ENCODE measurements at regions not wholly inside any gene's neighbourhood (a gene's known extent, or its start where the extent isn't known, plus 50 kb on each side); places are given as distances from the start of the nearest gene placed in this dataset.
"Not testable (repeated sequence)": the region's sequence is repeated elsewhere in the genome, so short reads cannot be mapped to it uniquely, and the experiment has no call there.

DNA sequence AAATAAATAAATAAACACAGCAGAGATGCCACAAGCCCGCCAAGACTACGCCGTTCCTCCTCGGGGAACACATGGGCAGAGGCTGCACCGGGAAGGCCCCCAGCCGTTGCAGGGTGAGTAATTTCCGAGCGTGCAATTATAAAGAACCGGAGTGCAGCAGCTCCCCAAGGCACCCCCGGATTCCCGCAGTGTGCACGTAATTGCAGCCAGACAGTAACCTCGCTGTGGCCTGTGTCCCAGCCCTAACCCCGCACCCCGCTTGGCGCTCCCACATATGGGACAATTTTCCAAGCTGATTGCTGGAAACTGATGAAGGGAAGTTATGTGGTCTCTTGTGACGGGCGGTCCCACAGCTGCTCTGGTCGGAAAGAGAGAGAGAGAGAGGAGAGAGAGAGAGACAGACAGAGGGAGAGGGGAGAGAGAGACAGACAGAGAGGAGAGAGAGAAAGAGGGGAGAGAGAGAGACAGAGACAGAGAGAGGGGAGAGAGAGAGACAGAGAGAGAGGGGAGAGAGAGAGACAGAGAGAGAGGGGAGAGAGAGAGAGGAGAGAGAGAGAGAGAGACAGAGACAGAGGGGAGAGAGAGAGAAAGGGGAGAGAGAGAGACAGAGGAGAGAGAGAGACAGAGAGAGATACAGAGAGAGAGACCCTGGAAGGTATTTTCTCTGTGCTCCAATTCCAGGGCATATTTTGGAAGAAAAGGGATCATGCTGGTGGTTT lies 275.4 kb downstream of the SHOX start:
- no peak for DNase-seq (ENCODE audit: low read depth in 2 of 2)

- no peak for DNase-seq (ENCODE audit: low read depth in 2 of 2)
Measured at GRCh38 chrX:903116-903515, 272.5 kb downstream of the SHOX start.

DNA sequence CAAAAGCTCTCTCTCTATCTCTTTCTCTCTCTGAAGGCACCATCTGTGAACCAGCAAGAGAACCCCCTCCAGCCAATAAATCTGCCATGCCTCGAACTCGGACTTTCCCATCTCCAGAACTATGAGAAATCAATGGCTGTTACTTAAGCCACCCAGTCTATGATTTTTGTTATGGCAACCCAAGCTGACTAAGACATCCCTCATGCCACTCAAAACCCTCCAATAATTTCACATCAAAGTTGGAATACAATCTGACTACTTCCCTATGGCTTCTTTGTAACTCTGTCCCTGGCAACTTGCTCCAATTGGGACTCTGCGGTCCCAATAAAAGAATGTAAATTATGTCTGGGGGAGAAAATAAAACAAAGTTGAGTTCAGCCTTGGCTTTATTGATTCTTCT lies 265.7 kb downstream of the SHOX start:
- DNase-seq (ENCODE audit: low read depth in 2 of 2) = no peak

- DNase-seq (ENCODE audit: low read depth in 2 of 2) = no peak
Measured at GRCh38 chrX:889966-890651, 259.5 kb downstream of the SHOX start.

DNA sequence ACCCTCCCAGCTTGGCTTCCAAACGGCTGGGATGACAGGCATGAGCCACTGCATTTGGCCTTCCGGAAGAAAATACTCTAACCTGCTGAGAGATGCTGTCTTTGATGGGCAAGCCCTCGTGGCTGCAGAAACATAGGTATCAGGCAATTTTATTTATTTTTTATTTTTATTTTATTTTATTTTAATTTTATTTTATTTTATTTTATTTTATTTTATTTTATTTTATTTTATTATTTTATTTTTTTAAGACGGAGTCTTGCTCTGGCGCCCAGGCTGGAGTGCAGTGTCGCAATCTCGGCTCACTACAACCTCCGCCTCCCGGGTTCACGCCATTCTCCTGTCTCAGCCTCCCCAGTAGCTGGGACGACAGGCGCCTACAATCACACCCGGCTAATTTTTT lies 257.1 kb downstream of the SHOX start:
- DNase-seq (ENCODE audit: low read depth in 2 of 2) = not testable (repeated sequence)

DNA sequence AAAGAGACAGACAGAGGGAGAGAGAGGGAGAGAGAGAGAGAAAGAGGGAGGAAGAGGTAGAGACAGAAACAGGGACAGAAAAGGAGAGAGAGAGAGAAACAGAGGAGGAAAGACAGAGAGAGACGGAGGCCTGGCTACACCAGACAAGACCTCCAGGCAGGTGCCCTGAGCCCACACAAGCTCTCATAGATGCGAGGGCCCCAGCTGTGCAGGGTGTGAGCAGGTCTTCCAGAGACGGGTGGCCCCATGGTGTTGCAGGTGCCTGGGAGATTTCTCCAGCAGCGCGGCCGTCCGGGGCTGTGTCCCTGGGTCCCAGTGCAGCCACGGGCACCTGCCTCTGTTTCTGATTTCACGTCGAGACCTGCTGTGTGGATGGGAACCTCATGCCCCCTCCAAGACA lies 253.0 kb downstream of the SHOX start:
- no peak for DNase-seq (ENCODE audit: low read depth in 2 of 2)

GRCh38 chrX:879756-880698 lies 249.4 kb downstream of the SHOX start:
- not testable (repeated sequence) for DNase-seq (ENCODE audit: low read depth in 2 of 2)

GRCh38 chrX:874061-874460 lies 243.5 kb downstream of the SHOX start:
- DNase-seq (ENCODE audit: low read depth in 2 of 2) = no peak

DNA sequence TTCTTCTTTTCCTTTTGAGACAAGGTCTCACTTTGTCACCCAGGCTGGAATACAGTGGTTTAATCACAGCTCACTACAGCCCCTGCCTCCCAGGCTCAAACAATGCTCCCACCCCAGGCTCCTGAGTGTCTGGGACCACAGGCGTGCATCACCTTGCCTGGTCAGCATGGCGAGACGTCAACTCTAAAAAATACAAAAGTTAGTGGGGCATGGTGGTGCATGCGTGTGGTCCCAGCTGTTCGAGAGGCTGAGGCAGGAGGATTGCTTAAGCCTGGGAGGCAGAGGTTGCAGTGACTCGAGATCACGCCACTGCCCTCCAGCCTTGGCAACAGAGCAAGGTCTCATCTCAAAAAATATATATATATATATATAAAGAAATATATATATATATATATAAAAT lies 242.4 kb downstream of the SHOX start:
- DNase-seq (ENCODE audit: low read depth in 2 of 2) = no peak

GRCh38 chrX:872090-872489 lies 241.5 kb downstream of the SHOX start:
- DNase-seq (ENCODE audit: low read depth in 2 of 2) = no peak

GRCh38 chrX:871626-872025 lies 241.0 kb downstream of the SHOX start:
- DNase-seq (ENCODE audit: low read depth in 2 of 2) = no peak

DNA sequence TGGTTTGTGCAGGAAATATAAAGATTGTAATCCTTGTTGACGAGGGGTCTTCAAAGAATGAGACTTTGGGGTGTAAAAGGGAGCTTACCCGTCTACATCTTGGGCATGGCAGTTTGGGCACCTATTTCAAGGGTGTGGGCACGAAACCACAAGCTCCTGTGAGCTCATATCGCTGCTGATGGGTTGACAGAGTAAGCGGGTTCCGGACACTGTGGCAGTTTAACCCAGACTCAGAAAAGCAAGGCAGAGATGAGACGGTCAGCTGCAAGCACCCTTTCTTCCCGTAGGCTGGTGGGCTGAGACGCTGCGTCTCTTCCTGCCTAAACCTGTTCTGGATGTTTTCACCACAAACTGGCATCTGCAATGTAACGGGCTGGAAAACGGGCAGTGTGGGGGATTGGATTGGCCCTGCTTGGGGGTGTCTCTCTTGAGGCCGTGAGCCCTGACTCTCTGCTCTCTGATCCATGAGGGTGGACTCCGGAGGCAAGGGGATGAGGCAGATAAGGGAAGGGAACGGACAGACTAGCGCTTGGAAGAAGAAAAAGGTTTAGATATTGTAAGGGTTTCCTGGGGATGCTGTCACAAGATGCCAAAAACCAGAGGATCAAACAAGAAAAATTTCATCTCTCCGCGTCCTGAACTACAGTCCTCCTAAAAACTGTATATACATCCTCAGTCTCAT lies 237.5 kb downstream of the SHOX start:
- DNase-seq (ENCODE audit: low read depth in 2 of 2) = no peak

GRCh38 chrX:867502-867901 lies 236.9 kb downstream of the SHOX start:
- DNase-seq (ENCODE audit: low read depth in 2 of 2) = no peak

GRCh38 chrX:866441-866990 lies 235.9 kb downstream of the SHOX start:
- DNase-seq (ENCODE audit: low read depth in 2 of 2) = no peak

DNA sequence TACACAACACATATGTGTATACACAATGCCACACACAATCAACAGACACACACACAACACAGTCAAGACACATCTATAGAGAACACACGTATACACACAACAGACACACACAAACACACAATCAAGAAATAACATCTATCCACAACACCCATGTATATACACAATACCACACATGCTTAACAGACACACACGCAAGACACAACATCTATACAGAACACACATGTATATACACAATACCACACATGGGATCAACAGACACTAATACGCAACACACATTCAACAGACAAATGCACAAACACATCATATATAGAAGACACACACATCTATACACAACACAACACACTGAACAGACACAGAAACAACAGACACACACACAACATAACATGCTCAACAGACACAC lies 234.8 kb downstream of the SHOX start:
- DNase-seq (ENCODE audit: low read depth in 2 of 2) = no peak

- DNase-seq (ENCODE audit: low read depth in 2 of 2) = no peak
Measured at GRCh38 chrX:861921-862320, 231.3 kb downstream of the SHOX start.

DNA sequence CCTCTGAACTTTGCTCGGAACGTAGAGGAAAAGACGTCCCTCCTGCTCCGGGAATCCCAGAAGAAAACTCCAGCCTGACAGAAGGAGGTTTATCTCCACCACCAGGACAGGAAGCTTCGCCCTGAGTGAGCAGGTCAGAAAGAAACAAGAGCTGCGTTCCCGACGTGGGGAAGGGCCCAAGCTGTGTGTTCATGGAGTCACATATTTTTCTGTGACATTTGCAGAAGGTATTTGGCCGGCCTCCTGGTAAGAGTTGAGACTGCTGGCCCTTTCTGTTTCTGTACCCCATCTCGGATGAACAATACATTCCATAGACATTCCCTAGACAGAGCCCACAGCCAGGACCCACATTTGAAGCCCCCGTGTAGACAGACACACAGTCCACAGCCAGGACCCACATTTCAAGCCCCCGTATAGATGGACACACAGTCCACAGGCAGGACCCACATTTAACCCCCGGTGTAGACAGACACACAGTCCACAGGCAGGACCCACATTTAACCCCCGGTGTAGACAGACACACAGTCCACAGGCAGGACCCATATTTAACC lies 230.8 kb downstream of the SHOX start:
- DNase-seq (ENCODE audit: low read depth in 2 of 2) = no peak

GRCh38 chrX:859329-859728 lies 228.7 kb downstream of the SHOX start:
- no peak for DNase-seq (ENCODE audit: low read depth in 2 of 2)

DNA sequence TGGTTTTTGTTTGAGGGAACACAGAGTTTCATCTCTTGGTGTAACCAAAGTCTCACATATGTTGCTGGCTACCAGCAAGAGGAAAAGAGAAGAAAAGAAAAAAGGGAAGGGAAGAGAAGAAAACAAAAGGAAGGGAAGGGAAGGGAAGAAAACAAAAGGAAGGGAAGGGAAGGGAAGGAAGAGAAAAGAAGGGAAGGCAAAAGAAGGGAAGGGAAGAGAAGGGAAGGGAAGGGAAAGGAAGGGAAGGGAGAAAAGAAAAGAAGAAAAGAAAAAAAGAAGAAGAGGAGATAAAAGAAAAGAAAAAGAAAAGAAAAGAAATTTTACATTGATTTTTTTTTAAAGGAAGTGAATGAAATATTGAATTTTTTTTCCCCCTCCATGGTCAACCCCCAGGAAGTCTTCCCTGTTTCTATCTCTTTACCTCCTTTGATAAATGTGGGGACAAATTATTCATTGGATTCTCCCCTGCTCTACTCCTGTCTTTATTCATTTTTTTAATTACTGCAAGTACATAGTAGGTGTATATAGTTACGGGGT lies 228.0 kb downstream of the SHOX start:
- no peak for DNase-seq (ENCODE audit: low read depth in 2 of 2)

DNA sequence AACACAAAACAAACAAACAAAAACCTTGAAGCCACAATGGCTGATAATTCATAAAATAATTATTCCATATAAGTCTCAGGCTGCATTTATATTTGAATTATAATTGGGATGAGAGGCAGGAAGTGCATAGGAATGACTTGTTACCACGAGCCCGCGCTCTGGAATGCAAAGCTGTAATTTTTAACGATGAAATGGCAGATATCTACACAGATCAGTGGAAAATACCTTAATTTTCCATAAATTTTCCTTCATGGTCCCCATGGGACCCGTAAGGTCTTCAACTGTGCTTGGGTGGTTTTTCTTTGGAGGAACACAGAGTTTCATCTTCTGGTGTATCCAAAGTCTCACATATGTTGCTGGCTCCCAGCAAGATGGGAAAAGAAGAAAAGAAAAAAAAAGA lies 226.8 kb downstream of the SHOX start:
- no peak for DNase-seq (ENCODE audit: low read depth in 2 of 2)

Data from stimulated activated CD8-positive, alpha-beta memory T cell treated with anti-CD3 and anti-CD28 coated beads, Interleukin-7, amount 100 ng/mL, for 1 hour (primary cell).